NCI-H128 (cell line): ENCODE measurements at regions not wholly inside any gene's neighbourhood (a gene's known extent, or its start where the extent isn't known, plus 50 kb on each side); places are given as distances from the start of the nearest gene placed in this dataset.
A peak's percentile ranks its signal among the peaks of the same experiment; 100 is the strongest.
"Not testable (repeated sequence)": the region's sequence is repeated elsewhere in the genome, so short reads cannot be mapped to it uniquely, and the experiment has no call there.

Experiments used
- DNase-seq: peaks from one replicate; lab custom pipeline; 2025; ENCODE audit not compliant: unreplicated experiment; lab: John Stamatoyannopoulos, UW

- DNase-seq = no peak
These were observed 249.8 kb upstream of the ATP5MC3 start for GRCh38 chr2:175431101-175431946.

- DNase-seq = no peak
These were observed 248.7 kb upstream of the ATP5MC3 start for GRCh38 chr2:175430236-175430635.

GRCh38 chr2:175418224-175418835 is 236.8 kb upstream of the ATP5MC3 start:
- no peak for DNase-seq

GRCh38 chr2:175414882-175415487 is 233.5 kb upstream of the ATP5MC3 start:
- DNase-seq = no peak

- DNase-seq = no peak
These were observed 232.8 kb upstream of the ATP5MC3 start for GRCh38 chr2:175414191-175414881.

- DNase-seq = not testable (repeated sequence)
These were observed 229.4 kb upstream of the ATP5MC3 start for GRCh38 chr2:175410941-175411340.

- no peak for DNase-seq
These were observed 223.3 kb upstream of the ATP5MC3 start for GRCh38 chr2:175404839-175405238.

- DNase-seq = no peak
These were observed 222.2 kb upstream of the ATP5MC3 start for GRCh38 chr2:175403599-175404221.

GRCh38 chr2:175402571-175402970 is 221.1 kb upstream of the ATP5MC3 start:
- DNase-seq = no peak

- no peak for DNase-seq
These were observed 220.5 kb upstream of the ATP5MC3 start for GRCh38 chr2:175401956-175402469.

GRCh38 chr2:175400975-175401374 is 219.5 kb upstream of the ATP5MC3 start:
- no peak for DNase-seq

GRCh38 chr2:175399326-175399725 is 217.8 kb upstream of the ATP5MC3 start:
- no peak for DNase-seq

- no peak for DNase-seq
These were observed 217.3 kb upstream of the ATP5MC3 start for GRCh38 chr2:175398848-175399247.

GRCh38 chr2:175396696-175397095 is 215.2 kb upstream of the ATP5MC3 start:
- no peak for DNase-seq

- DNase-seq = no peak
These were observed 212.3 kb upstream of the ATP5MC3 start for GRCh38 chr2:175393851-175394250.

- no peak for DNase-seq
These were observed 201.8 kb upstream of the ATP5MC3 start for GRCh38 chr2:175383286-175383685.

- no peak for DNase-seq
These were observed 192.2 kb upstream of the ATP5MC3 start for GRCh38 chr2:175373729-175374128.

- no peak for DNase-seq
These were observed 191.5 kb upstream of the ATP5MC3 start for GRCh38 chr2:175372704-175373701.

GRCh38 chr2:175371378-175371777 is 189.9 kb upstream of the ATP5MC3 start:
- no peak for DNase-seq

GRCh38 chr2:175366815-175367214 is 185.3 kb upstream of the ATP5MC3 start:
- DNase-seq = peak; percentile 10
